ENCODE measurements at regions not wholly inside any gene's neighbourhood (a gene's known extent, or its start where the extent isn't known, plus 50 kb on each side); places are given as distances from the start of the nearest gene placed in this dataset.

GRCh38 chr3:118478706-118479276 lies 555.9 kb downstream of the IGSF11 start:
- Histone ChIP-seq H3K4me1 (no peaks in the 10 kb centered on the region), H3K27me3 (no peaks in the 10 kb centered on the region), H3K4me3 (no peak overlapping the region), H3K9me3 (no peaks in the 10 kb centered on the region), H3K27ac (no peak overlapping the region), H3K36me3 (no peaks in the 10 kb centered on the region)
- DNase-seq (ENCODE audit: extremely low spot score in 2 of 2): no peak
- no peak for TF ChIP-seq CTCF (IDR thresholded peaks at IDR 0.05)
- TF ChIP-seq POLR2AphosphoS5 (IDR thresholded peaks at IDR 0.05; ENCODE audit: insufficient read depth in 1 of 2, low read depth in 1 of 2): no peak
- TF ChIP-seq POLR2A (IDR thresholded peaks at IDR 0.05): no peak
- intact Hi-C loops (cut with DNase I): no loop called here

- no peaks in the 10 kb centered on the region for H3K9me3 ChIP-seq
- no peaks in the 10 kb centered on the region for H3K4me1 ChIP-seq
- no peak for DNase-seq (ENCODE audit: extremely low spot score in 2 of 2)
- TF ChIP-seq POLR2AphosphoS5 (IDR thresholded peaks at IDR 0.05; ENCODE audit: insufficient read depth in 1 of 2, low read depth in 1 of 2) (no peak), CTCF (IDR thresholded peaks at IDR 0.05) (no peak), POLR2A (IDR thresholded peaks at IDR 0.05) (no peak)
- no peak overlapping the region for H3K27ac ChIP-seq
- intact Hi-C loops (cut with DNase I): no loop called here
- no peaks in the 10 kb centered on the region for H3K36me3 ChIP-seq
- H3K27me3 ChIP-seq: no peaks in the 10 kb centered on the region
- H3K4me3 ChIP-seq: no peak overlapping the region
These were observed 555.3 kb downstream of the IGSF11 start for GRCh38 chr3:118479376-118479775.

- no peaks in the 10 kb centered on the region for H3K27me3 ChIP-seq
These were observed 554.4 kb downstream of the IGSF11 start for GRCh38 chr3:118480101-118480860.

GRCh38 chr3:118485693-118486092 lies 549.0 kb downstream of the IGSF11 start:
- H3K27me3 ChIP-seq: no peaks in the 10 kb centered on the region
- no peaks in the 10 kb centered on the region for H3K9me3 ChIP-seq
- DNase-seq (ENCODE audit: extremely low spot score in 2 of 2): no peak
- H3K4me3 ChIP-seq: no peak overlapping the region
- no peaks in the 10 kb centered on the region for H3K36me3 ChIP-seq
- TF ChIP-seq CTCF (IDR thresholded peaks at IDR 0.05): no peak
- no peak for TF ChIP-seq POLR2AphosphoS5 (IDR thresholded peaks at IDR 0.05; ENCODE audit: insufficient read depth in 1 of 2, low read depth in 1 of 2)
- TF ChIP-seq POLR2A (IDR thresholded peaks at IDR 0.05): no peak
- no peaks in the 10 kb centered on the region for H3K4me1 ChIP-seq
- intact Hi-C loops (cut with DNase I): no loop called here
- H3K27ac ChIP-seq: no peak overlapping the region

More at GRCh38 chr3:118480101-118480860, 554.4 kb downstream of the IGSF11 start:
- TF ChIP-seq CTCF (IDR thresholded peaks at IDR 0.05) (no peak), POLR2AphosphoS5 (IDR thresholded peaks at IDR 0.05; ENCODE audit: insufficient read depth in 1 of 2, low read depth in 1 of 2) (no peak), POLR2A (IDR thresholded peaks at IDR 0.05) (no peak)
- Histone ChIP-seq H3K9me3 (no peaks in the 10 kb centered on the region), H3K27ac (no peak overlapping the region), H3K36me3 (no peaks in the 10 kb centered on the region), H3K4me3 (no peak overlapping the region), H3K4me1 (no peaks in the 10 kb centered on the region)
- intact Hi-C loops (cut with DNase I): no loop called here
- no peak for DNase-seq (ENCODE audit: extremely low spot score in 2 of 2)

GRCh38 chr3:118487734-118488133 lies 546.9 kb downstream of the IGSF11 start:
- TF ChIP-seq POLR2A (IDR thresholded peaks at IDR 0.05) (no peak), CTCF (IDR thresholded peaks at IDR 0.05) (no peak)
- DNase-seq (ENCODE audit: extremely low spot score in 2 of 2): no peak

More at GRCh38 chr3:118487734-118488133, 546.9 kb downstream of the IGSF11 start:
- H3K9me3 ChIP-seq: no peaks in the 10 kb centered on the region
- no peaks in the 10 kb centered on the region for H3K27me3 ChIP-seq
- no peak overlapping the region for H3K27ac ChIP-seq
- intact Hi-C loops (cut with DNase I): no loop called here
- H3K36me3 ChIP-seq: no peaks in the 10 kb centered on the region
- H3K4me3 ChIP-seq: no peak overlapping the region
- no peaks in the 10 kb centered on the region for H3K4me1 ChIP-seq
